ENCODE measurements at regions not wholly inside any gene's neighbourhood (a gene's known extent, or its start where the extent isn't known, plus 50 kb on each side); places are given as distances from the start of the nearest gene placed in this dataset.

- Histone ChIP-seq H4K20me1 (ENCODE audit: control insufficient read depth, extremely low read depth, insufficient read depth, low read length) (no peaks in the 10 kb centered on the region), H3K9me3 (ENCODE audit: control insufficient read depth, insufficient read depth, low read depth, low read length) (no peaks in the 10 kb centered on the region), H3K4me1 (ENCODE audit: control insufficient read depth, extremely low read depth, insufficient read depth, low read length) (no peaks in the 10 kb centered on the region), H3K4me3 (replicated peaks in 1 of 4; ENCODE audit: control extremely low read depth in 1 of 4, insufficient read depth in 1 of 4, low read depth in 3 of 4, low read length in 4 of 4) (no peak overlapping the region), H3K9ac (ENCODE audit: insufficient read depth, low read length) (no peak overlapping the region), H3K79me2 (ENCODE audit: control insufficient read depth, insufficient read depth, low read length) (no peaks in the 10 kb centered on the region), H3K36me3 (ENCODE audit: control insufficient read depth, insufficient read depth, low read length) (no peaks in the 10 kb centered on the region), H3K27ac (ENCODE audit: insufficient read depth, low read length) (no peak overlapping the region), H2AFZ (ENCODE audit: low read length) (no peak overlapping the region), H3K27me3 (ENCODE audit: control insufficient read depth, insufficient read depth, low read length) (no peaks in the 10 kb centered on the region), H3K4me2 (ENCODE audit: extremely low read depth, insufficient read depth, low read length) (no peak overlapping the region)
- DNase-seq (ENCODE audit: low read depth in 2 of 2): no peak
- TF ChIP-seq EZH2 (IDR thresholded peaks at IDR 0.05; ENCODE audit: low read length, missing control alignments): no peak
- TF ChIP-seq CTCF (conservative IDR thresholded peaks at IDR 0.05 in 1 of 2, IDR thresholded peaks at IDR 0.05 in 1 of 2; ENCODE audit: low read depth in 1 of 2, low read length in 2 of 2): no peak
Observed at GRCh38 chr15:31975830-31976229, 54.5 kb upstream of the CHRNA7 start.

- Histone ChIP-seq H3K27me3 (ENCODE audit: control insufficient read depth, insufficient read depth, low read length) (no peaks in the 10 kb centered on the region), H3K9ac (ENCODE audit: insufficient read depth, low read length) (no peak overlapping the region), H3K4me1 (ENCODE audit: control insufficient read depth, extremely low read depth, insufficient read depth, low read length) (no peaks in the 10 kb centered on the region), H3K4me2 (ENCODE audit: extremely low read depth, insufficient read depth, low read length) (no peak overlapping the region), H3K79me2 (ENCODE audit: control insufficient read depth, insufficient read depth, low read length) (no peaks in the 10 kb centered on the region), H3K4me3 (replicated peaks in 1 of 4; ENCODE audit: control extremely low read depth in 1 of 4, insufficient read depth in 1 of 4, low read depth in 3 of 4, low read length in 4 of 4) (no peak overlapping the region), H2AFZ (ENCODE audit: low read length) (no peak overlapping the region), H3K36me3 (ENCODE audit: control insufficient read depth, insufficient read depth, low read length) (no peaks in the 10 kb centered on the region), H3K9me3 (ENCODE audit: control insufficient read depth, insufficient read depth, low read depth, low read length) (no peaks in the 10 kb centered on the region), H4K20me1 (ENCODE audit: control insufficient read depth, extremely low read depth, insufficient read depth, low read length) (no peaks in the 10 kb centered on the region), H3K27ac (ENCODE audit: insufficient read depth, low read length) (no peak overlapping the region)
- TF ChIP-seq EZH2 (IDR thresholded peaks at IDR 0.05; ENCODE audit: low read length, missing control alignments): no peak
- TF ChIP-seq CTCF (conservative IDR thresholded peaks at IDR 0.05 in 1 of 2, IDR thresholded peaks at IDR 0.05 in 1 of 2; ENCODE audit: low read depth in 1 of 2, low read length in 2 of 2): no peak
- no peak for DNase-seq (ENCODE audit: low read depth in 2 of 2)
Observed at GRCh38 chr15:31977138-31977537, 53.2 kb upstream of the CHRNA7 start.

DNA sequence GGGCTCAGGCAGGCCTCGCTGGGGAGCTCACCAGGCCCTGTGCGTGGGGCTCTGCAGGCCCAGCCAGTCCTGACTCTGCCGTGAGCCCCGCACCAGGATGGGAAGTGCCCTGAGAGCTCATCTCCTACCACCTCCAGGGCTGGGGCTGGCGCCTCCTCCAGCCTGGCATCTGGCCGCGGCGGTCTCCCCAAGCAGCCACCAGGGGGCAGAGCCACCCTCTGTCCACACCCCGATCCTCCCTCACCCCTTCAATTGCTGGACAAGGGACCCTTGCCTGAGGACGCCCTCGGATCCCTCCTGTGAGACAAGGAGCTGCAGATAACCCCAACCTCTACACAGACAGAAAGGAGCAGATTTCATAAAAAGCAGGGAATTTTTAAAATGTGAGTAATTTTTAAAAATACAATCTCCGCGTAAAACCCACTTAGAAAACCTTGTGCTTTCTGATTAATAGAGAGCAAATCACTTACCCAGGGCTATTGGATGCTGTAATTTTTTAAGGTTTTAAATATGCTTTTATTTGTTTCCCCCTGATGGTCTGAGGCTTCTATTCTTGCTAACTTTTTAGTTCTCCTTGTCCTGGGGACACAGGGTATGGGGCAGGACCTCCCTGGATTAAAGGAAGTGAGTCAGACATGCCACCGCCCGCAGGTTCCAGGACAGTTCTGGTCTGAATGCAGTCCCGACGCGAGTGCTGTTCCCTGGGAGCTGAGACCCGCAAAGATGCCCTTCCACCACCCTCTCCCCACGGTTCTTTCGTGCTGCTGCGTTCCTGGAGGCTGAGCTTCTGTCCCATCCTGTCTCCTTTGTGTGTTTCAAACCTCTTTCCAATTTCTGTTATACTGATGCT, 52.3 kb upstream of the CHRNA7 start:
- no peaks in the 10 kb centered on the region for H3K27me3 ChIP-seq (ENCODE audit: control insufficient read depth, insufficient read depth, low read length)
- no peak overlapping the region for H3K27ac ChIP-seq (ENCODE audit: insufficient read depth, low read length)
- no peak overlapping the region for H3K4me2 ChIP-seq (ENCODE audit: extremely low read depth, insufficient read depth, low read length)
- no peaks in the 10 kb centered on the region for H3K4me1 ChIP-seq (ENCODE audit: control insufficient read depth, extremely low read depth, insufficient read depth, low read length)
- TF ChIP-seq CTCF (conservative IDR thresholded peaks at IDR 0.05 in 1 of 2, IDR thresholded peaks at IDR 0.05 in 1 of 2; ENCODE audit: low read depth in 1 of 2, low read length in 2 of 2) (peak; percentile 52 to 76), EZH2 (IDR thresholded peaks at IDR 0.05; ENCODE audit: low read length, missing control alignments) (no peak)
- H3K36me3 ChIP-seq (ENCODE audit: control insufficient read depth, insufficient read depth, low read length): no peaks in the 10 kb centered on the region
- no peak overlapping the region for H3K4me3 ChIP-seq (replicated peaks in 1 of 4; ENCODE audit: control extremely low read depth in 1 of 4, insufficient read depth in 1 of 4, low read depth in 3 of 4, low read length in 4 of 4)
- DNase-seq (ENCODE audit: low read depth in 2 of 2): peak; percentile 18 to 24
- H3K9me3 ChIP-seq (ENCODE audit: control insufficient read depth, insufficient read depth, low read depth, low read length): no peaks in the 10 kb centered on the region
- H3K79me2 ChIP-seq (ENCODE audit: control insufficient read depth, insufficient read depth, low read length): no peaks in the 10 kb centered on the region
- H4K20me1 ChIP-seq (ENCODE audit: control insufficient read depth, extremely low read depth, insufficient read depth, low read length): no peaks in the 10 kb centered on the region
- H2AFZ ChIP-seq (ENCODE audit: low read length): no peak overlapping the region
- no peak overlapping the region for H3K9ac ChIP-seq (ENCODE audit: insufficient read depth, low read length)
